GM18502 (cell line): ENCODE measurements at regions not wholly inside any gene's neighbourhood (a gene's known extent, or its start where the extent isn't known, plus 50 kb on each side); places are given as distances from the start of the nearest gene placed in this dataset.
"Not testable (repeated sequence)": the region's sequence is repeated elsewhere in the genome, so short reads cannot be mapped to it uniquely, and the experiment has no call there.

Source experiments
- ATAC-seq: cut with Tn5 transposase; IDR thresholded peaks from one replicate; pipeline ENCODE4 v1.9.1; 2021; ENCODE audit warnings: mild to moderate bottlenecking; ENCODE audit not compliant: unreplicated experiment, poor library complexity

GRCh38 chr10:10734356-10735064 is 283.2 kb upstream of the CELF2 start:
- ATAC-seq, result no peak

GRCh38 chr10:10745291-10745690 is 272.4 kb upstream of the CELF2 start:
- no peak for ATAC-seq

GRCh38 chr10:10755490-10755889 is 262.2 kb upstream of the CELF2 start:
- no peak for ATAC-seq

GRCh38 chr10:10758306-10758705 is 259.4 kb upstream of the CELF2 start:
- ATAC-seq, result no peak

GRCh38 chr10:10759806-10760205 is 257.9 kb upstream of the CELF2 start:
- not testable (repeated sequence) for ATAC-seq

- ATAC-seq, result no peak
Measured at GRCh38 chr10:10765017-10765416, 252.7 kb upstream of the CELF2 start.

- no peak for ATAC-seq
Measured at GRCh38 chr10:10772411-10772810, 245.3 kb upstream of the CELF2 start.

GRCh38 chr10:10772874-10773508 is 244.7 kb upstream of the CELF2 start:
- no peak for ATAC-seq

GRCh38 chr10:10774416-10774815 is 243.3 kb upstream of the CELF2 start:
- no peak for ATAC-seq

GRCh38 chr10:10776363-10776762 is 241.3 kb upstream of the CELF2 start:
- ATAC-seq, result no peak

- ATAC-seq, result no peak
Measured at GRCh38 chr10:10777279-10777678, 240.4 kb upstream of the CELF2 start.

GRCh38 chr10:10777723-10778122 is 239.9 kb upstream of the CELF2 start:
- no peak for ATAC-seq

GRCh38 chr10:10778959-10779358 is 238.7 kb upstream of the CELF2 start:
- no peak for ATAC-seq

- no peak for ATAC-seq
Measured at GRCh38 chr10:10779511-10779910, 238.2 kb upstream of the CELF2 start.

- ATAC-seq, result no peak
Measured at GRCh38 chr10:10780746-10781145, 236.9 kb upstream of the CELF2 start.

- ATAC-seq, result no peak
Measured at GRCh38 chr10:10782603-10783002, 235.1 kb upstream of the CELF2 start.

GRCh38 chr10:10785627-10786026 is 232.0 kb upstream of the CELF2 start:
- ATAC-seq, result no peak

GRCh38 chr10:10786109-10787090 is 231.3 kb upstream of the CELF2 start:
- ATAC-seq, result no peak

GRCh38 chr10:10787586-10787985 is 230.1 kb upstream of the CELF2 start:
- ATAC-seq, result no peak

- ATAC-seq, result no peak
Measured at GRCh38 chr10:10788761-10789160, 228.9 kb upstream of the CELF2 start.

GRCh38 chr10:10791869-10792268 is 225.8 kb upstream of the CELF2 start:
- ATAC-seq, result no peak
